Memory B cell (primary cell): ENCODE measurements at regions not wholly inside any gene's neighbourhood (a gene's known extent, or its start where the extent isn't known, plus 50 kb on each side); places are given as distances from the start of the nearest gene placed in this dataset.

Source experiments
- ATAC-seq: fragments of 150-1000 bp; cut with Tn5 transposase; 2 replicates; pipeline ENCODE4 v1.10.0; 2021; ENCODE audit warnings: low read depth, mild to moderate bottlenecking, moderate library complexity
- DNase-seq, 2 donors: peaks; one replicate each; pipeline ENCODE4 v3.0.0; 2022; ENCODE audit warnings: low spot score in 2 of 2
- H3K27ac Mint-ChIP-seq: one replicate; pipeline ENCODE4 v1.8.0; 2022; ENCODE audit warnings: mild to moderate bottlenecking, moderate library complexity, mixed read lengths
- H3K27me3 Mint-ChIP-seq: one replicate; pipeline ENCODE4 v1.8.0; 2022; ENCODE audit warnings: mixed read lengths
- H3K36me3 Mint-ChIP-seq: one replicate; pipeline ENCODE4 v1.8.0; 2022; ENCODE audit warnings: mild to moderate bottlenecking, mixed read lengths
- H3K4me1 Mint-ChIP-seq: one replicate; pipeline ENCODE4 v1.8.0; 2022; ENCODE audit warnings: mixed read lengths
- H3K4me3 Mint-ChIP-seq: one replicate; pipeline ENCODE4 v1.8.0; 2022; ENCODE audit warnings: mild to moderate bottlenecking, moderate library complexity, mixed read lengths
- H3K9me3 Mint-ChIP-seq: one replicate; pipeline ENCODE4 v1.8.0; 2022; ENCODE audit warnings: mixed read lengths

DNA sequence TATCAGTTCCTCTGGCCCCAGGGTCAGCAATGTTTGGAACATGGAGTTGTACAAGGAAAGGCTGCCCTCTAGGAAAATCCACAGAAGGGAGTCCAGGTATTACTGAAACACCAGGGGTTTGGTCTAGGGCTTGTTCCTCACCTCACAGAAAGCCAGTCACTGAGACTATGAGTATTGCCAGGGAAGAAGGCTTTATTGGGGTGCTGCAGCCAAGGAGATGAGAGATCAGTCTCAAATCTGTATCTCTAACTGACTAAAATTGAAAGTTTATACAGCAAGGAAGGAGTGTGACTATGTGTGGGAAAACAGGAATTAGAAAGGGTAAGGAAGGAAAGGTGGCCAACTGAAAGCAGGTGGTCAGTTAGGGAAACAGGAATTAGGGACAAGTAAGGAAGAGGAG, 172.3 kb downstream of the LYPLAL1 start:
- Mint-ChIP-seq H3K4me3 (no peak overlapping the region), H3K27ac (no peak overlapping the region), H3K9me3 (peaks cover 19% of the 10 kb centered on the region), H3K4me1 (no peaks in the 10 kb centered on the region), H3K27me3 (peaks cover 2% of the 10 kb centered on the region), H3K36me3 (peaks cover 21% of the 10 kb centered on the region)
- no peak for DNase-seq
- ATAC-seq: no peak

DNA sequence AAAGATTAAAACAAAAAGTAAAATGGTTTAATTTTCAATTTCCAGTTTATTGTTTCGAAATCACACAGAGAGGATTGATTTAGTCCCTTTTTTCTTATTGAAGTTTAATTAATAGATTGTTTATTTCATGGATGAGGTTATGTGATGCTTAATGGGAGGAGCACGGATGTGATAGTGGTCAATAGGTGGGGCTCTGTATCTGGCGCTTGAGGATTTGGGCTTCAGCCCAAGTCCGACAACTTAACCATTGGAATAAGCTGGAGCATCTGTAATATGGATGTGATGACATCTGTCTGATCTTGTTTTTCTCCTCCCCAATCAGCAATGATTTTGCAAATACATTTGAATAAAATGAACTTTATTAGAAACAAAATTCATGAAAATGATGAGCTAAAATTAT, 169.2 kb downstream of the LYPLAL1 start:
- DNase-seq (no peak), ATAC-seq (no peak)
- Mint-ChIP-seq H3K4me1 (no peaks in the 10 kb centered on the region), H3K27ac (no peak overlapping the region), H3K4me3 (no peak overlapping the region), H3K36me3 (peaks cover 19% of the 10 kb centered on the region), H3K27me3 (peaks cover 2% of the 10 kb centered on the region), H3K9me3 (peaks cover 19% of the 10 kb centered on the region)

DNA sequence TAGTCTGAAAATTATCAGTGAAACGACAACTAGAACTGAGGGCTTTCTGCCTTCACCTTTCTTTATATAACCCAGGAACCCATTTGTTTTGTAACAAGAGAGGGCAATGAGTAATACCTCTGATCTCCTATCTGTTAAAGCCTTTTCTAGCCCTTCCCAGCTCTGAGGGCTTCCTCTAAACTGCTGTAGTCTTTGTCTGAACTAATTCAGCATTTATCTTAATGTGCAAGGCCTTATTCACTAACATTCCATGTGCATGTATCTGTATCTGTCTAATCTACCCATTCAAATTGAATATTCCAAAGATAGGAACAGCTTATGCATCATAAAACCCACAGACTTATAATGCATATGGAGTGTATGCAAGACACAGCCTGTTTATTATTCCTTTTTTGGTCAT, 167.1 kb downstream of the LYPLAL1 start:
- no peak for ATAC-seq

DNA sequence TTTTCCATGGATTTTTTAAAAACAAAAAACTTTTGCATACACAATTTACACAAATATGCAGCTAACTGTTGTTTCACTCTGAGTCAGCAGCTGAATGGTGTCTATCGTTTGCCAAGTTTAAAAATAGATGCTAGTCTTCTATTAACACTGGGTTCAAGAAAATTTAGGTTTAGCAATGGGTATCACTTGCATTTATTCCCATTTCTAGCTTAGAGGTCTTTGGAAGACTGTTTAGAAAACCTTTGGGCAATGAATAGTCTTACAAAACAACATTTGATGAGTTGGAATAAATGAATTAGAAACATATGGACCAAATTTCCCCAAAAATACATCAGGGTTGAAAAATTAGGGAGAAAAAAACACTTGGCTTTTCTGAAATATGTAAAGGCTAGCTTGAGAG, 165.8 kb downstream of the LYPLAL1 start:
- Mint-ChIP-seq H3K27ac (no peak overlapping the region), H3K4me3 (no peak overlapping the region), H3K36me3 (peaks cover 7% of the 10 kb centered on the region), H3K9me3 (peaks cover 4% of the 10 kb centered on the region), H3K27me3 (no peaks in the 10 kb centered on the region), H3K4me1 (no peaks in the 10 kb centered on the region)
- no peak for DNase-seq
- no peak for ATAC-seq

More for the DNA sequence above, 167.1 kb downstream of the LYPLAL1 start:
- H3K4me3 Mint-ChIP-seq: no peak overlapping the region
- no peak overlapping the region for H3K27ac Mint-ChIP-seq
- no peaks in the 10 kb centered on the region for H3K4me1 Mint-ChIP-seq
- peaks cover 12% of the 10 kb centered on the region for H3K36me3 Mint-ChIP-seq
- DNase-seq: no peak
- peaks cover 9% of the 10 kb centered on the region for H3K9me3 Mint-ChIP-seq
- H3K27me3 Mint-ChIP-seq: no peaks in the 10 kb centered on the region

DNA sequence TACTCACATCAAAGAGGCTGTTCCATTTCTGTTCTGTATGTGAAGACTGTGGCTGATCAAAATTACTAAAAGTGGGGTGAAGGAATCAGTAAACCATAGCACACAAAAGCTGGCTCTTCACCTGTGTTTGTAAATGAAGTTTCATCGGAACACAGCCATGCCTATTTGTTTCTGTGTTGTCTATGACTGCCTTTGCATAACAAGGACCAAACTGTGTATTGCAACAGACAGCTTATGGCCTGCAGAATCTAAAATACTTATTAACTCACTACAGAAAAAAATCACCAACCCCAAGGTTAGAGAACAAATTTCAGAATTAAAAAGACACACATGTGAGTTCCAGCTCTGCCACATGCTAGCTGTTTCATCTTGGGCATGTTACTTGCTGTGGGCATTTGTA, 163.9 kb downstream of the LYPLAL1 start:
- Mint-ChIP-seq H3K27me3 (no peaks in the 10 kb centered on the region), H3K27ac (no peak overlapping the region), H3K9me3 (no peaks in the 10 kb centered on the region), H3K4me1 (no peaks in the 10 kb centered on the region), H3K36me3 (no peaks in the 10 kb centered on the region), H3K4me3 (no peak overlapping the region)
- DNase-seq (no peak), ATAC-seq (no peak)

DNA sequence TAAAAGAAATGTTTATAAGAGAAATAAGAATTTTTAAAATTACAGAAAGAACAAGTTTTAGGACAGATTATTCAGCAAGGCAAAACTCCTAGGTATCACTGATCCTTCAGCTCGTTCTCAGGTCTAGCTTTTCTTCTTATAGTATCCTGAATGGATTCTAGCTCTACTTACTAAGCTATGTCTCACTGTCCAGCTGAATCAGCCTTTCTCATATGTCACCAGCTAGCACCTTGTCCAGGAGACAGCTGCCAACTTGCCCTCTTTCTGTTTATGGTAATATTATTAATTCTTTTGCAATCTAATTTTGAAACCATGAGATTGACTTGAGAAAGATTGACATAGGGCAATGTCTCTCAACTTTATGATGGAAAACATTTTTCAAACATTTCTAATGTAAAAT, 159.9 kb downstream of the LYPLAL1 start:
- ATAC-seq (no peak), DNase-seq (no peak)
- no peaks in the 10 kb centered on the region for H3K36me3 Mint-ChIP-seq

DNA sequence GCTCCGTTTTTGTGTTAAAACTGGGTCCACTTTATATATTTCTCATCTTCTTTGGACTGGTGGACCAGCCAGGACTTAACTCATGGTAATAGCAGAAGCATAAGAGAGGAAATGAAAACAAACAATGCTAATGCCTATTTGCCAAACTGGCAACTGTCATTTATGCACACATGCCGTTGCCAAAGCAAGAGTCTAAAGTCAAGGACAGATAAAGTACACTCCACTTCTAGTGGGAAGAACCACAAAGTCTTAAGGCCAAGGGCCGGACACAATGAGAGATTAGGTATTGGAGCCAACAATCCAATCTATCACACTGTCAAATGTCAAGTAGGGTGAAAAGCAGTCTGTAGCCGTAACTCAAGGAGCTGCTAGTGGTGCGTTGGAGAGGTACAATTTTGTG, 157.7 kb downstream of the LYPLAL1 start:
- peaks cover 13% of the 10 kb centered on the region for H3K36me3 Mint-ChIP-seq
- H3K27me3 Mint-ChIP-seq: no peaks in the 10 kb centered on the region
- no peak for DNase-seq
- peaks cover 10% of the 10 kb centered on the region for H3K9me3 Mint-ChIP-seq
- no peak overlapping the region for H3K27ac Mint-ChIP-seq
- H3K4me3 Mint-ChIP-seq: no peak overlapping the region
- H3K4me1 Mint-ChIP-seq: no peaks in the 10 kb centered on the region
- ATAC-seq: no peak

More for the DNA sequence above, 159.9 kb downstream of the LYPLAL1 start:
- Mint-ChIP-seq H3K4me3 (no peak overlapping the region), H3K9me3 (no peaks in the 10 kb centered on the region), H3K4me1 (no peaks in the 10 kb centered on the region), H3K27ac (no peak overlapping the region), H3K27me3 (no peaks in the 10 kb centered on the region)

DNA sequence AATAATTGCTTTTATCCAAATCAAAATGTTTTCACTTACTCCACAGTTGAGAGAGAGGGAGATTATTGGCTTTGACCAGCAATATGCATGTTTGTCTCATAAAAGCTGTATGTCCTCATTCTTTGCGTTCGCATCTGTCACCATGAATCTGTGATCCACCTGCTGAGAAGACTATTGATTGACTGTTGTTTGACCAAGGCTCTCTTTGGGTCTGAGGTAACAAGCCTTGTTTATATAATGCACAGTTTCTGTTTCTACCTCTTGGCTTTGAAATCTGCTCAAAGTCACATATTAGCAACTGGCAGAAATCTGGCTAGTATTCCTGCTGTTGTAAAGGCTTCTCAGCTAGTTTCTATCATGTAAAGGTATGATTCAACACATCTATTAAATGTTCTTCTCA, 157.0 kb downstream of the LYPLAL1 start:
- no peak overlapping the region for H3K4me3 Mint-ChIP-seq
- H3K27ac Mint-ChIP-seq: no peak overlapping the region
- peaks cover 13% of the 10 kb centered on the region for H3K36me3 Mint-ChIP-seq
- H3K27me3 Mint-ChIP-seq: no peaks in the 10 kb centered on the region
- ATAC-seq (no peak), DNase-seq (no peak)
- no peaks in the 10 kb centered on the region for H3K4me1 Mint-ChIP-seq
- H3K9me3 Mint-ChIP-seq: peaks cover 10% of the 10 kb centered on the region

DNA sequence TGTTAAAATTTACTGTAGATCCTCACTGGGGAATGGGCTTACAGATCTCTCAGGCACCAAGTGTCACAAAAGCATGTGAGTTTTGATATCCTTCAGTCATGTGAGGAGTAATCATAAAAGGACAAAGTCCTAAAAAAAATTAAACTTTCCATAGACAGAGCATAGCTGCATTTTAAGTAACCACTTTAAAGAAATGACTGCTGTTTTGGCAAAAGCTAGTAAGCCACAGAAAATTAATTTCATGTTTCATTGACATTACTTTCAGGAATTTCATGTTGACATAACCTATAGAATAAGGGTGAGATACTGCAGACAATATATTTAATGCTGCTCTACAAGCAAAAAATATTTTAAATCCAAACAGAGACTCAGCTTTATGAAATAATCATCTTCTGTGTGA, 156.3 kb downstream of the LYPLAL1 start:
- peaks cover 13% of the 10 kb centered on the region for H3K36me3 Mint-ChIP-seq
- peaks cover 12% of the 10 kb centered on the region for H3K9me3 Mint-ChIP-seq
- no peaks in the 10 kb centered on the region for H3K4me1 Mint-ChIP-seq
- no peak for DNase-seq
- H3K27ac Mint-ChIP-seq: no peak overlapping the region
- no peak overlapping the region for H3K4me3 Mint-ChIP-seq
- H3K27me3 Mint-ChIP-seq: no peaks in the 10 kb centered on the region
- no peak for ATAC-seq

DNA sequence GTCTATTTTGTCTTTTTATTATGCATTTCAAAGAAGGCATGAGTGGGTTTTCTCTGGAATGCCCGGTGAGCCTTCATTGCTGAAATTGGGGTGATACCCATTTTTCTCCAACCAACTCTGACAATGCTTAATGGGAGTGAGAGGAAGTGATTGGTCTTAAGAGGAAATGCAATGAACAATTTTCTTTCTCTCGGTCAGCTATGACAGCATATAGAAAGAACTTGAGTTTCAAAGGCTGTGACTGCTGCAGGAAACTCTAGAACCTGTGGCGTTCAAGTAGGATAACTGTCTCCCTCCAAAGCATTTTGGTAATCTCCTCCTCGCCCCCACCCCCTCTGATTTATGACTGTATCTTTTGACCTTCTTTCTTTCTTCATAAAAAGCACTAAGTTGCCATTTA, 155.9 kb downstream of the LYPLAL1 start:
- no peak for ATAC-seq
- H3K27me3 Mint-ChIP-seq: no peaks in the 10 kb centered on the region
- H3K36me3 Mint-ChIP-seq: peaks cover 13% of the 10 kb centered on the region
- H3K4me1 Mint-ChIP-seq: no peaks in the 10 kb centered on the region
- no peak for DNase-seq
- no peak overlapping the region for H3K27ac Mint-ChIP-seq
- H3K9me3 Mint-ChIP-seq: peaks cover 12% of the 10 kb centered on the region
- no peak overlapping the region for H3K4me3 Mint-ChIP-seq

DNA sequence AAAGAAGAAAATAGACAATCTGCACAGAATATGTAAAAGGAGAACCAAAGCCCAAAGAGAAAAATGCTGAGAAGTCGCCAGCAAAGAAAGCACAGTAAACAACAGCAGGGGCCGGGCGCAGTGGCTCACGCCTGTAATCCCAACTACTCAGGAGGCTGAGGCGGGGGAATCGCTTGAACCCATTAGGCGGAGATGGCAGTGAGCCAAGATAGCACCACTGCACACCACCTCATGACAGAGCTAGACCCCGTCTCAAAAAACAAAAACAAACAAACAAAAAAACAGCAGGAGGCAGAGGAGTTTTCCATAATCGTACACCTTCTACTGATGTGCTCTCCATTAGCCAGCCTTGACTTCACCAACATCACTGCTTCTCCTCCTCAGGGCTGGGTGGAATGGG, 153.2 kb downstream of the LYPLAL1 start:
- H3K4me3 Mint-ChIP-seq: no peak overlapping the region
- no peaks in the 10 kb centered on the region for H3K27me3 Mint-ChIP-seq
- no peaks in the 10 kb centered on the region for H3K4me1 Mint-ChIP-seq
- peaks cover 13% of the 10 kb centered on the region for H3K36me3 Mint-ChIP-seq
- H3K27ac Mint-ChIP-seq: no peak overlapping the region
- peaks cover 12% of the 10 kb centered on the region for H3K9me3 Mint-ChIP-seq
- ATAC-seq (no peak), DNase-seq (no peak)

DNA sequence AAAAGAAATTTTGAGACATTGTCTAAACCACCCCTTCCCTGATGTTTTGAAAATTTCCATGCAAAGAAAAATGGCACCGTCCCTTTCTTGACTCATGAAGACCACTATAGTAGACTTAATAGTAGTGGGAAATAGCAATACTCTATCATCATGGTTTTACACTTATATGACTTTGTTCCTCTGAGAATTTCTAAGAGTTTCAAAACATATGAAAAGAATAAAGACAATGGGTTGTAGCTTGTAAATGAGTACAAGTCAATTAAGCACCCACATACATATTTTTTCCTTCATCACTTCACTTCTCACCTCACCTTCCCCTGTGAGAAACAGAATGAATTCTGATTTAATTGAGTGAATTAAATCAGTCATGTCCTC, 151.7 kb downstream of the LYPLAL1 start:
- H3K27ac Mint-ChIP-seq: no peak overlapping the region
- peaks cover 12% of the 10 kb centered on the region for H3K9me3 Mint-ChIP-seq
- DNase-seq: no peak
- H3K4me1 Mint-ChIP-seq: no peaks in the 10 kb centered on the region
- H3K27me3 Mint-ChIP-seq: no peaks in the 10 kb centered on the region
- H3K4me3 Mint-ChIP-seq: no peak overlapping the region
- peaks cover 17% of the 10 kb centered on the region for H3K36me3 Mint-ChIP-seq
- ATAC-seq: no peak

DNA sequence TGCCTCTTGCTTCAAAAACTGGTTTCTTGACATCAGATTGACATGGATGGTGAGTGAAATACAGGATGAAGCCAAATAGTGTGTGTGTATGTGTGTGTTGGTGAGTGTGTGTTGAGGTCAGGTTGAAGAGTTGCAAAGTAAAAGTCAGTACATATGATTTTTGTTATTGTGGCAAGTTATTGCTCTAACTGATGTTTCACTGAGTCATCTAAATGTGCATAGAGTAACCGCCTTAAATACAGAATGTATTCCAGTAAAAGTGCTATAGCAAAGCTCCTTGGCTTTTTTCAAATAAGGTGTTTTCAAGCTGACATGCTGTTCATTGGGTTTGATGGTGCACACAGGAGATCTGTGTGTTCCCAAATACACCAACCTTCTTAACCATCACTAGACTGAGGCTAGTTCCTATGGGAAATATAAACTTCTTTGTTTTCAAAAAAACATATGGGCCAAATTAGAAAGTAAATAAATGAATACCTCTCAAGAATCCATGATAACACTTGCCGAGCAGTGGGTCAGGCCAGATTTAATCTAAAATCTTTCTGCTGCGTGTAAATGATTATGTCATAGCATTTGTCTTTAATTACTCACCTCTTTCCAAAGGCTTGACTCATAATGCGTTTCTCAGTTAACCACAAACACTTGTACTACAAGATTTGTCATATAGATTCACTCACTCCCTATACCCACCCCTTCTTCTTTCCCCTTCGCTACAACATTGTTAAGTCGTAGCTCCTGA, 151.1 kb downstream of the LYPLAL1 start:
- DNase-seq: no peak
- ATAC-seq: no peak
- Mint-ChIP-seq H3K4me1 (no peaks in the 10 kb centered on the region), H3K4me3 (no peak overlapping the region), H3K9me3 (peaks cover 12% of the 10 kb centered on the region), H3K27ac (no peak overlapping the region), H3K36me3 (peaks cover 17% of the 10 kb centered on the region), H3K27me3 (no peaks in the 10 kb centered on the region)

DNA sequence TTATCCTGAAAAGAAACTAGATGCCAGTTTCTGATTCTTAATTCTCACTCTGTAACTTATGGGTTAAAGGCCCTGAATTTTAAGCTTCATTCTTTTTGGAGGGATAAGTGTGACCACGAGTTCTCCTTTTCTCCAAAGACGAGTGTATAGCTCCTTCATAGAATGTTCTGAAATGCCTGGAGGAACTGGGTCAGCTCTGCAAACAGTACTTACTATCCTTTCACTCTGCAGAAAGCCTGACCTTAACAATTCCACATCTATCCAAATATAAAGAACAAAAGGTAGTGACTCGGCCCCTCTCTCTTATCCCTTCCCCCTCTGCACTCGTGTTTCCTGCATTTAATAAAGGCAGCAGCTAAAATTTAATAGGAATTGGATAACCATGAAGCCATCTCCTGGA, 150.5 kb downstream of the LYPLAL1 start:
- no peak overlapping the region for H3K27ac Mint-ChIP-seq
- no peak overlapping the region for H3K4me3 Mint-ChIP-seq
- DNase-seq (no peak), ATAC-seq (no peak)
- H3K27me3 Mint-ChIP-seq: no peaks in the 10 kb centered on the region
- no peaks in the 10 kb centered on the region for H3K4me1 Mint-ChIP-seq
- peaks cover 17% of the 10 kb centered on the region for H3K36me3 Mint-ChIP-seq
- H3K9me3 Mint-ChIP-seq: peaks cover 12% of the 10 kb centered on the region

DNA sequence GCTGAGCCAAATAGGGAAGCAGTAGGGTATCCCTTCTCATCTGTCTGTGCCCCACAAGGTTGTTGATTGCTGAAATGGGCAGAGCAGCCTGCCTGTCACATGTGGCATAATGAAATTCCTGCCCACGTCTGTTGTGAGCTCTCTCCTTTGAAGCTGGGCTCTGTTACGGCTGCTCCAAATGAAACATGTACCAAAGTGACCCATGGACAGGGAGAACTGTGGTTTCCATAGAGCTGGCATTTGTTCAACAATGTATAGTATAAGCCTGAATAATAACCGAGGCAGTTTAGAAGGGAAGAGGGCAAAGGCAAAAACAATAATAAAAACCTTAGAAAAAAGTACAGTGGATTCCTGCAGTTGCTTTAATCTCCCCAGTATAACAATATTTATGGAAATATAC, 149.7 kb downstream of the LYPLAL1 start:
- H3K4me1 Mint-ChIP-seq: no peaks in the 10 kb centered on the region
- H3K27ac Mint-ChIP-seq: no peak overlapping the region
- H3K36me3 Mint-ChIP-seq: peaks cover 17% of the 10 kb centered on the region
- H3K27me3 Mint-ChIP-seq: no peaks in the 10 kb centered on the region
- DNase-seq (no peak), ATAC-seq (no peak)
- peaks cover 12% of the 10 kb centered on the region for H3K9me3 Mint-ChIP-seq
- H3K4me3 Mint-ChIP-seq: no peak overlapping the region
